ENCODE measurements at regions not wholly inside any gene's neighbourhood (a gene's known extent, or its start where the extent isn't known, plus 50 kb on each side); places are given as distances from the start of the nearest gene placed in this dataset.

GRCh38 chr10:121101561-121101960, 250.4 kb downstream of the WDR11 start:
- Histone ChIP-seq H3K27me3 (no peaks in the 10 kb centered on the region), H3K9me3 (no peaks in the 10 kb centered on the region), H3K4me1 (no peaks in the 10 kb centered on the region), H3K27ac (no peak overlapping the region), H3K4me3 (no peak overlapping the region), H3K36me3 (no peaks in the 10 kb centered on the region)
- TF ChIP-seq CTCF (IDR thresholded peaks at IDR 0.05): no peak
- TF ChIP-seq EP300 (IDR thresholded peaks at IDR 0.05): no peak
- TF ChIP-seq POLR2A (IDR thresholded peaks at IDR 0.05): no peak
- TF ChIP-seq POLR2AphosphoS5 (IDR thresholded peaks at IDR 0.05): no peak
- 85 to 100% methylated on average over 2 to 4 of the region's 4 CpGs for WGBS, 2 donors (ENCODE audit: low coverage in 1 of 2)
- ATAC-seq: no peak

DNA sequence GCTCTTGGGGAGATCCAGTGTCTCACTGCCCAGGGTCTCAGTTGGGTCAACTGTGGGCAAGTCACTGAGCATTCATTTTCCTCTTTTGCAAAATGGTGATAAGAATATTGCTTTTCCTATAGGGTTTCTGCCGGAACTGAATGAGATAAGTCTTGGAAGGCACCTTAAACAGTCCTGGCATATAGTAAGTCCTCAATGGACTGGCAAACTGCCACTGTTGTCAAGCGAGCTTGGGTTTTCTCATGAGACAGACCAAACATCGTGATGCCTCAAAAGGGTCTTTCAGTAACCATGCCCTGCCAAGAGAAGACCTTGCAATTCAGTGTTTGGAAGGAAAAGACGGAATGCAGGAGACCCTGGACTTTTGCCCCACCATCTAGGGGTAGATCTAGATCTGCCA, 251.5 kb downstream of the WDR11 start:
- Histone ChIP-seq H3K36me3 (no peaks in the 10 kb centered on the region), H3K27me3 (no peaks in the 10 kb centered on the region), H3K4me3 (no peak overlapping the region), H3K27ac (no peak overlapping the region), H3K9me3 (no peaks in the 10 kb centered on the region), H3K4me1 (no peaks in the 10 kb centered on the region)
- no peak for ATAC-seq
- TF ChIP-seq EP300 (IDR thresholded peaks at IDR 0.05): no peak
- 80% methylated on average over 1 of the region's 4 CpGs; no CpG with 5 or more reads in 1 of the 2 donors for WGBS, 2 donors (ENCODE audit: low coverage in 1 of 2)

GRCh38 chr10:121104476-121105111, 253.4 kb downstream of the WDR11 start:
- WGBS, 2 donors (ENCODE audit: low coverage in 1 of 2): no CpG with 5 or more reads among the region's 1 CpG
- Histone ChIP-seq H3K27me3 (no peaks in the 10 kb centered on the region), H3K4me3 (no peak overlapping the region), H3K27ac (no peak overlapping the region), H3K36me3 (no peaks in the 10 kb centered on the region), H3K9me3 (no peaks in the 10 kb centered on the region), H3K4me1 (no peaks in the 10 kb centered on the region)
- no peak for ATAC-seq
- TF ChIP-seq POLR2A (IDR thresholded peaks at IDR 0.05): no peak
- no peak for TF ChIP-seq POLR2AphosphoS5 (IDR thresholded peaks at IDR 0.05)
- no peak for TF ChIP-seq CTCF (IDR thresholded peaks at IDR 0.05)
- no peak for TF ChIP-seq EP300 (IDR thresholded peaks at IDR 0.05)

DNA sequence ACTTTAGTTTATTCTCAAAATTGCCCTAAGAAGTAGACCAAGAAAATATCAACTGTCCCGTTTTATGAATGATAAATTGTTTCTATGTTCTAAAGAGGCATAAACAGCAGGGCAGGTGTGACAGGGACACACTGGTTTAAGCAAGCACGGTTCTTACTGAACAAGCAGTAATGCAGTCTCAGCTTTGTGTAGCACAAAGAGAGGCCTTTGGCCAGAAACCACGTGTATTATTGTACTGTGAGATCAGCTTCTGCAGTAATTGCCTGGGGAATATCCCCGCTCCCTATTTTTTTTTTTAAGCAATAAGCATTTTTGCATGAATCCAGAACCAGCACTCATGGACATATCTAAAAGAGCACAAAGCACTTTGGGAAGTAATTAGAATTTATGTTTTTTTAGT, 255.4 kb downstream of the WDR11 start:
- no peak overlapping the region for H3K27ac ChIP-seq
- H3K4me1 ChIP-seq: no peaks in the 10 kb centered on the region
- H3K9me3 ChIP-seq: no peaks in the 10 kb centered on the region
- TF ChIP-seq POLR2A (IDR thresholded peaks at IDR 0.05): no peak
- TF ChIP-seq POLR2AphosphoS5 (IDR thresholded peaks at IDR 0.05): no peak
- TF ChIP-seq CTCF (IDR thresholded peaks at IDR 0.05): no peak
- no peak for TF ChIP-seq EP300 (IDR thresholded peaks at IDR 0.05)
- no peak for ATAC-seq
- no peak overlapping the region for H3K4me3 ChIP-seq
- WGBS, 2 donors (ENCODE audit: low coverage in 1 of 2): 67 to 93% methylated on average over 2 to 4 of the region's 4 CpGs
- no peaks in the 10 kb centered on the region for H3K36me3 ChIP-seq
- H3K27me3 ChIP-seq: no peaks in the 10 kb centered on the region

DNA sequence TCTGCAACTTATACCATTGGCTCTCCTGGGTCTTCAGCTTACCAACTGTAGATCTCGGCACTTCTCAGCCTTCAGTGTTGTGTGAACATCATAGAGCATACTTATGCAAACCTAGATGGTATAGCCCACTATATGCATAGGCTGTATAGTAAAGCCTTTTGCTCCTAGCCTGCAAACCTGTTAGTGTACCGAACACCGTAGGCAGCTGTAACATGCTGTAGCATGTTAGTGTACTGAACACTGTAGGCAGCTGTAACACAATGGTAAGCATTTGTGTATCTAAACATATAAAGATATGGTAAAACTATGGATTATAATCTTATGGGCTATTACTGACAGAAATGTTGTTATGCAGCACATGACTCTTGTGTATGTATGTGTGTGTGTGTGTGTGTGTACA, 256.9 kb downstream of the WDR11 start:
- ATAC-seq: no peak
- TF ChIP-seq CTCF (IDR thresholded peaks at IDR 0.05) (no peak), POLR2AphosphoS5 (IDR thresholded peaks at IDR 0.05) (no peak), EP300 (IDR thresholded peaks at IDR 0.05) (no peak), POLR2A (IDR thresholded peaks at IDR 0.05) (no peak)
- Histone ChIP-seq H3K36me3 (no peaks in the 10 kb centered on the region), H3K27me3 (no peaks in the 10 kb centered on the region), H3K4me1 (no peaks in the 10 kb centered on the region), H3K4me3 (no peak overlapping the region), H3K27ac (no peak overlapping the region), H3K9me3 (no peaks in the 10 kb centered on the region)
- WGBS, 2 donors (ENCODE audit: low coverage in 1 of 2): 100% methylated on average over 1 to 3 of the region's 3 CpGs

Measured in gastroesophageal sphincter (tissue), 4 donors.